HL-60 (cell line): ENCODE measurements at regions not wholly inside any gene's neighbourhood (a gene's known extent, or its start where the extent isn't known, plus 50 kb on each side); places are given as distances from the start of the nearest gene placed in this dataset.

ENCODE experiments used
- DNase-seq, 2 experiments: peaks; one replicate each; pipeline ENCODE4 v3.0.0-alpha.2; 2010 to 2020; ENCODE audit warnings: low read depth in 1 of 2, low spot score in 1 of 2
- H3K27ac ChIP-seq: fragments of 250-450 bp; sonication (Bioruptor Pico); replicated peaks from 2 replicates; pipeline ENCODE4 v1.5.1; 2020; ENCODE audit warnings: mild to moderate bottlenecking, moderate library complexity
- H3K27me3 ChIP-seq: fragments of 250-450 bp; sonication (Bioruptor Pico); 2 replicates; pipeline ENCODE4 v1.5.1; 2021; ENCODE audit warnings: mild to moderate bottlenecking, moderate library complexity; ENCODE audit not compliant: insufficient read depth, poor library complexity, severe bottlenecking
- H3K4me3 ChIP-seq: replicated peaks from 2 replicates; pipeline ENCODE4 v1.5.1; 2011; ENCODE audit warnings: mild to moderate bottlenecking, control low read depth, low read length; ENCODE audit not compliant: insufficient read depth
- GABPA ChIP-seq: IDR thresholded peaks from 2 replicates; pipeline ENCODE4 v1.6.1; 2012; ENCODE audit warnings: low read depth
- POLR2AphosphoS5 ChIP-seq: IDR thresholded peaks from 2 replicates; pipeline ENCODE4 v1.6.1; 2012; ENCODE audit warnings: low read depth
- SPI1 ChIP-seq: IDR thresholded peaks from 2 replicates; pipeline ENCODE4 v1.6.1; 2012; ENCODE audit warnings: low read depth, mild to moderate bottlenecking, borderline replicate concordance
- TF ChIP-seq, protein P1 (sequence below): IDR thresholded peaks from one replicate; pipeline ENCODE4 v1.5.1; 2011; ENCODE audit warnings: low read length, control low read depth, inconsistent platforms; ENCODE audit not compliant: insufficient read depth
- TF ChIP-seq, protein P2 (sequence below): IDR thresholded peaks from 2 replicates; pipeline ENCODE4 v1.6.1; 2012; ENCODE audit warnings: low read depth; ENCODE audit not compliant: insufficient replicate concordance

DNA sequence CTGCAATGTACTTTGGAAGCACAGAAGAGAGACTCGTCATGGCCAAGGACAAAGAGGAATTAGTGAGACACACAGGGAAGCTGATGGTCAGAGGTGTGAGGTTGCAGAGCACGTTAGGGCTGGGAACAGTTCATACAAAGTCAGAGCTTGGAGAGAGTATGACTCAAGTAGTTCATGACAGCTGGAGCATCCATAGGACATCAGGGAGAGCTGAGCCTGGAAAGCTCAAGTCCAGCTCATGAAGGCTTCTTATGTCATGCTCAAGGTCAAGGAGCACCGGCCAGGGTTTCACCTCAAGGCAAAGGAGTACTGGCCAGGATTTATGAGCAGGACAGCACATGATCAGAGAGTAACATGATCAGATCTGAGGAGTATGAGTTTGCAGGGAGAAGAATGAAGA, 64.6 kb upstream of the CHST1 start:
- Histone ChIP-seq H3K27me3 (peaks cover under 1% of the 10 kb centered on the region), H3K4me3 (no peak overlapping the region), H3K27ac (no peak overlapping the region)
- no peak for DNase-seq
- TF ChIP-seq, protein P1, sequence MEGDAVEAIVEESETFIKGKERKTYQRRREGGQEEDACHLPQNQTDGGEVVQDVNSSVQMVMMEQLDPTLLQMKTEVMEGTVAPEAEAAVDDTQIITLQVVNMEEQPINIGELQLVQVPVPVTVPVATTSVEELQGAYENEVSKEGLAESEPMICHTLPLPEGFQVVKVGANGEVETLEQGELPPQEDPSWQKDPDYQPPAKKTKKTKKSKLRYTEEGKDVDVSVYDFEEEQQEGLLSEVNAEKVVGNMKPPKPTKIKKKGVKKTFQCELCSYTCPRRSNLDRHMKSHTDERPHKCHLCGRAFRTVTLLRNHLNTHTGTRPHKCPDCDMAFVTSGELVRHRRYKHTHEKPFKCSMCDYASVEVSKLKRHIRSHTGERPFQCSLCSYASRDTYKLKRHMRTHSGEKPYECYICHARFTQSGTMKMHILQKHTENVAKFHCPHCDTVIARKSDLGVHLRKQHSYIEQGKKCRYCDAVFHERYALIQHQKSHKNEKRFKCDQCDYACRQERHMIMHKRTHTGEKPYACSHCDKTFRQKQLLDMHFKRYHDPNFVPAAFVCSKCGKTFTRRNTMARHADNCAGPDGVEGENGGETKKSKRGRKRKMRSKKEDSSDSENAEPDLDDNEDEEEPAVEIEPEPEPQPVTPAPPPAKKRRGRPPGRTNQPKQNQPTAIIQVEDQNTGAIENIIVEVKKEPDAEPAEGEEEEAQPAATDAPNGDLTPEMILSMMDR, result no peak

DNA sequence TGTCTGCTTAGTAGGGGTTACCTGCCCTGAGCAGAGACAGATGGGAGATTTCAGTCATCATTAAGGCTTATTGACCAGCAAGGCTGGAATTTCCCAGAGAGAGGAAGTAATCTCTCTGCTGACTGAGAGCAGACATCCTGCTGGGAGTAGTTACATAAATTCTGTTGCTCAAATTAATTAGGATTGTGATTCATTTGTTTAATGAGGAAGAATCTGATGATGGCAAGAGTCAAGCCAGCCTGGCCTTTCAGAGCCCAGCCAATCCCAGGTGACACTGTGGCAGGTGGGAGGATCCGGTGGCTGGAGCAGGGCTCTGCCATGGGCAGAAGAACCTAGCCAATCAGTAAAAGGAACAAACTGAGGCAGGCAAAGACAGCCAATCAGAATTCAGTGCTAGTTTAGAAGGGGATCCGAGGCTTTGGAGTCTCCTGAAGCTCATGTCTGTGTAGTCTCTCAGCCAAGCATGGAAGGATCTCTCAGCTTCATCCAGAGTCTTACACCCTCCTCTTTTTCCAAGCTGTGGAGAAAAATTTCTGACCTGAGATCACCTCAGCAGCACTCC, 61.2 kb upstream of the CHST1 start:
- TF ChIP-seq, protein P2, sequence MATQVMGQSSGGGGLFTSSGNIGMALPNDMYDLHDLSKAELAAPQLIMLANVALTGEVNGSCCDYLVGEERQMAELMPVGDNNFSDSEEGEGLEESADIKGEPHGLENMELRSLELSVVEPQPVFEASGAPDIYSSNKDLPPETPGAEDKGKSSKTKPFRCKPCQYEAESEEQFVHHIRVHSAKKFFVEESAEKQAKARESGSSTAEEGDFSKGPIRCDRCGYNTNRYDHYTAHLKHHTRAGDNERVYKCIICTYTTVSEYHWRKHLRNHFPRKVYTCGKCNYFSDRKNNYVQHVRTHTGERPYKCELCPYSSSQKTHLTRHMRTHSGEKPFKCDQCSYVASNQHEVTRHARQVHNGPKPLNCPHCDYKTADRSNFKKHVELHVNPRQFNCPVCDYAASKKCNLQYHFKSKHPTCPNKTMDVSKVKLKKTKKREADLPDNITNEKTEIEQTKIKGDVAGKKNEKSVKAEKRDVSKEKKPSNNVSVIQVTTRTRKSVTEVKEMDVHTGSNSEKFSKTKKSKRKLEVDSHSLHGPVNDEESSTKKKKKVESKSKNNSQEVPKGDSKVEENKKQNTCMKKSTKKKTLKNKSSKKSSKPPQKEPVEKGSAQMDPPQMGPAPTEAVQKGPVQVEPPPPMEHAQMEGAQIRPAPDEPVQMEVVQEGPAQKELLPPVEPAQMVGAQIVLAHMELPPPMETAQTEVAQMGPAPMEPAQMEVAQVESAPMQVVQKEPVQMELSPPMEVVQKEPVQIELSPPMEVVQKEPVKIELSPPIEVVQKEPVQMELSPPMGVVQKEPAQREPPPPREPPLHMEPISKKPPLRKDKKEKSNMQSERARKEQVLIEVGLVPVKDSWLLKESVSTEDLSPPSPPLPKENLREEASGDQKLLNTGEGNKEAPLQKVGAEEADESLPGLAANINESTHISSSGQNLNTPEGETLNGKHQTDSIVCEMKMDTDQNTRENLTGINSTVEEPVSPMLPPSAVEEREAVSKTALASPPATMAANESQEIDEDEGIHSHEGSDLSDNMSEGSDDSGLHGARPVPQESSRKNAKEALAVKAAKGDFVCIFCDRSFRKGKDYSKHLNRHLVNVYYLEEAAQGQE, result no peak
- TF ChIP-seq POLR2AphosphoS5 (no peak), SPI1 (no peak), GABPA (no peak)
- TF ChIP-seq, protein P1, result no peak
- H3K27me3 ChIP-seq, result peaks cover 3% of the 10 kb centered on the region
- no peak overlapping the region for H3K27ac ChIP-seq
- H3K4me3 ChIP-seq, result no peak overlapping the region
- DNase-seq, result no peak

DNA sequence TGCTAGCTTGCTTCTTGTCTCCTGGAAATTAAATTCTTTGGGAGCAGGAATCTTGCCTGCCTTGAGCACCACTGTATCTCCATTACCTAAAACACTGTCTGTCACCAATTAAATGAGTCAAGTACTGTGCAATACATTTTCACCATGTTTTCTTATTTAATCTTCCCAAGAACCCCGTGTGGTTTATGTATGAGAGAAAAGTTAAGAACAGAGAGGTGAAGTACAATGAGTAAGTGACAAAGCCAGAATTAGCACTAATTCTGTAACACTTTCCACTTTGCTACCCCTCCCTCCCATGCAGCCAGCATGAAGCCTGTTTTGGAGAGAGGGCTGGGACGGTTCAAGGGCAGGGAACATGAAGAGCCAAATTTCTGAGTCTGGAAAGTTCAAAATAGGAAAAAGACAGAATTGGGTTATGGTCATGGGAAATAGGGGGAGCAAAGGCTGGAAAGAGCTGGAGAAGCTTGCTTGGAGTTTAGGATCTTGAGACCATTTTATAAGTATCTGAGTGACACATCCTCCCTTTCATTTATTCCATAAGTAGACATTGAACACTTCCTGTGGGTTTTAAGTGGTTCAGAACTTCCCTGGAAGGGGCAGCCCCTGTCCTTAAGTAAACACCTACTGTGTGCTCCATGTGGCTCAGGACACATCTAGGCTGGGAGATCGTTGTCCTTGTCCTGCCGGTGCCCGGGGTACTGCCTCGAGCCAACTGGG, 60.5 kb upstream of the CHST1 start:
- no peak overlapping the region for H3K27ac ChIP-seq
- TF ChIP-seq SPI1, result no peak
- TF ChIP-seq, protein P1, result no peak
- peaks cover 3% of the 10 kb centered on the region for H3K27me3 ChIP-seq
- no peak for DNase-seq
- H3K4me3 ChIP-seq, result no peak overlapping the region

DNA sequence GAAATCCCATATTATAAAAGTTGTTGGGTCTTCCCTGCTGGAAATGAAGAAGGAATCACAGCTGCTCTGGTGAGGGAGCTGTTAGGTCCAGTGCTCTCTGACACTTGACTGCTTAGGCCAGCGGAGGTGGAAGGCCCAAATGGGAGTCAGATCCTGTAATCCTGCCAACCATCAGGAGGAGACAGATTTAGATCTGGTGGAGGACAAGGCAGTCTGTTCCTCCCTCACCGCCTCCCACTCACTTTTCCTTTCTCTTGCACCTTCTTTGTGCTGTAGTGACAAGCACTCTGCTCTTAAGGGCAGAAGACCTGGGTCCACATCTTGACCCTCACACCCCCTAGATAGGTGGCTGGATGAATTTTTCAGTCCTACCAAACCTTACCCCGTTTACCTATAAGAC, 59.7 kb upstream of the CHST1 start:
- Histone ChIP-seq H3K4me3 (no peak overlapping the region), H3K27ac (no peak overlapping the region), H3K27me3 (peaks cover 3% of the 10 kb centered on the region)
- DNase-seq, result no peak
- TF ChIP-seq, protein P1, result no peak
- no peak for TF ChIP-seq POLR2AphosphoS5
- TF ChIP-seq SPI1, result no peak
- no peak for TF ChIP-seq GABPA
- TF ChIP-seq, protein P2, result no peak
